ENCODE measurements at regions not wholly inside any gene's neighbourhood (a gene's known extent, or its start where the extent isn't known, plus 50 kb on each side); places are given as distances from the start of the nearest gene placed in this dataset.
A peak's percentile ranks its signal among the peaks of the same experiment; 100 is the strongest.

DNA sequence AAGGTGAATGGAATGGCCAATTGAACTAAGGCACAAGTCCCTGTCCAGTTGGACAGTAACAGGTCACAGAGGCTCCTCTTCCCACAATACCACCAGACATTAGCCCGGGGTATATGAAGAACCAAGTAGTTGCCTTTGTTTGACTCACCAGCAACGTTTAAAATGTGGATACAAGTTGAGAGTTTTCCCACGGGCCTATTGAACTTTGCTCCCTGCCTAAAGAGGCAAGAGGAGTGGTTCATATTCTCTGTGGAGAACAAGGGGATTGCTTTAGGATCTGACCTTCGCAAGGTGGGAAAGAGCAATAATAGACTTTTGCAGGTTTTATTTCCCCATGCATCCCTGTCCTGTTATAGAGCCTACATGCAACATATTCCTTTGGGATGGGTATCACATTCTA is 177.2 kb downstream of the POU4F1 start:
- DNase-seq (ENCODE audit: low read depth, low spot score) = no peak

GRCh38 chr13:78420814-78421213 is 182.5 kb downstream of the POU4F1 start:
- DNase-seq (ENCODE audit: low read depth, low spot score) = no peak

DNA sequence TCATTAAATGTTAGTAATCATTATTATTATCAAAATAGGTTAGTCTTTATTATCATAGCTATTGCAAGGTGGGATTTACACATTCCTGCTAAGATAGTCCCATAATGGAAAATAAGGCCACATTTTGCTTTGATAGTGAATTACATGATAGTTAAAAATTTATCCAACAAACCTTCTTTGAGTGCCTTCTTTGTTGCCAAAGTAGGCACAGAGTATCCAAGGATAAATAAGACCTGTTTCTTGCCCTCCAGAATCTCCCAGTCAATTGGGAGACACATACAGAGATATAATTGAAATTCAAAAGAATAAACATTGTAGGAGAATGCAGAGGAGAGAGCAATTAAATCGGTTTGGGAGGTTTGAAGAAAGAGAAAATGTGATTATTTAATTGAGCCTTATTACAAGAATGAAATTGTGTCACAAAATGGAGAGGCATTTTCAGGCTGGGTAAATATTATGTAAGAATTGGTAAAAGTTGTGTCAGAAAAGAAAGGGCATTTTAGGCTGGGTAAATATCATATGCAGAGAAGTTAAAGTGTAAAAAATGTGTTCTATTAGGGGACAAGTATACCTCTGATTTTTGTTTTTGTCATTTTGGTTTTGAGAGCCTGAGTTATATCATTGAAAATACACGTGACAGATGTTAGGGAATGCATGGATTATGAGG is 189.3 kb downstream of the POU4F1 start:
- DNase-seq (ENCODE audit: low read depth, low spot score) = no peak

DNA sequence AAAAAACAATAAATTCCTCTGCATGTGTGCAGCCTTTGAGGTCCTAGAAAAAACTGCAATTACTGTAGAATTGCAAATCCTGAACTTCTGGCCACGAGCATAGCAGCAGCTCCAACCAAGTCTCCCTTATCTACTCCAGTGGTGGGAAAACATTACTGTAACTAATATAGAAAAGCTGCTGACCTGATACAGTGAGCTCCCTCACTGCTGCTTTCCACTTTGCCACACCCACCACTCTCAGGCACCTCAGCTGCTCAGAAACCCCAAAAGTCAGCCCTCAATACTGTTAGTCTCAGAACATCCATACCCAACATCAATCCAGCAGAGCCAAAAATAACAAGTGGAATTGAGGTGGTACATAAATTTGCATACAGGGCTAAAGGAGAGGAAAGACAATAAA is 192.5 kb downstream of the POU4F1 start:
- no peak for DNase-seq (ENCODE audit: low read depth, low spot score)

- DNase-seq (ENCODE audit: low read depth, low spot score) = no peak
Observed at GRCh38 chr13:78410164-78410563, 193.2 kb downstream of the POU4F1 start.

DNA sequence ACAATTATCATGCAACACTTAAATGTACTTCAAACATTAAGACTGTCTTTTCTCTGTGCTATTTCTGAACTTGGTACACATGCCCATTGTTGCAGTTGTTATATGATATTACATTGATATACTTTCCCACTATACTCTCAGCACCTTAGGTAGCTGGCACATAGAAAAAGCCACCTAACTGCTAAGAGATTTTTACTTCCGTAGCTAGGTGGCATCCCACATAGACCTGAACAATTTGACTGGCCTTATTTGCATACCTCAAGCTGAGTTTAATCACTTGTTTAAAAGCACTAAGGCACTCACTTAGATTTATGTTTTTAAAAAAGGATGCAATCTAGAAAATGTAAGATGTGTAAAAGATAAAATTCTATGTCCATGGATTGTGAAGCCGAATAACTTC is 194.2 kb downstream of the POU4F1 start:
- no peak for DNase-seq (ENCODE audit: low read depth, low spot score)

GRCh38 chr13:78404846-78405360 is 198.4 kb downstream of the POU4F1 start:
- no peak for DNase-seq (ENCODE audit: low read depth, low spot score)

DNA sequence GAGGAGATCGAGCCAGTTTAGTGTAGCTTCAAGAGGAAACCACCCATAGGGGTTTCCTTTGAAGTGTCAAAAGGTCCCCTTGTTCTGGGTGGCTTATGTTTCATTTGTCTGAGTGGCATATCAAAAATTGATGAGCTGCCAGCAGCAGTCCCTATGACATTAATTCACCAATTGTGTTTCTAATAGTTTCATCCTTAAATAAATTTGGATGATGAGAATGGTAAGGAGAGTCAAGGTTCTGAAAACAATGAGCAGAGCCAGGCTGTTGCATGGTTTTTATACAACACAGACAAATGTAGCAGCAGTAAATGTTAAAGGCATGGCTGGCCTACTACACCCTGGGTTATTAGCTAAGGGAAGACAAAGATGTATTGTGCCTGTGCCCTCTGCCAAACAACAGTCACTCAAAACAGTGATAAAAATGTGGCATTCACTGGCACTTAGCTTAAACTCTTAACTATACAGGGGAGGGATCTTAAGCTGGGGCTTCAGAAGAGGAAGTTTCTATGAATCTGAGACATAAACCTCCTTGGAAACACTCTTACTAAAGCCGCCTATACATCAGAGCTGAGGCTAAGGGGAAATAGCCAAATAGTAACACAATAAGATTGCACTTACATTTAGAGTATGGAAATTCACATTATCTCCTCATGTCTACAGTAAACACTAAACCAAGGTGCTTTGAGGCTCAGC is 200.5 kb downstream of the POU4F1 start:
- no peak for DNase-seq (ENCODE audit: low read depth, low spot score)

DNA sequence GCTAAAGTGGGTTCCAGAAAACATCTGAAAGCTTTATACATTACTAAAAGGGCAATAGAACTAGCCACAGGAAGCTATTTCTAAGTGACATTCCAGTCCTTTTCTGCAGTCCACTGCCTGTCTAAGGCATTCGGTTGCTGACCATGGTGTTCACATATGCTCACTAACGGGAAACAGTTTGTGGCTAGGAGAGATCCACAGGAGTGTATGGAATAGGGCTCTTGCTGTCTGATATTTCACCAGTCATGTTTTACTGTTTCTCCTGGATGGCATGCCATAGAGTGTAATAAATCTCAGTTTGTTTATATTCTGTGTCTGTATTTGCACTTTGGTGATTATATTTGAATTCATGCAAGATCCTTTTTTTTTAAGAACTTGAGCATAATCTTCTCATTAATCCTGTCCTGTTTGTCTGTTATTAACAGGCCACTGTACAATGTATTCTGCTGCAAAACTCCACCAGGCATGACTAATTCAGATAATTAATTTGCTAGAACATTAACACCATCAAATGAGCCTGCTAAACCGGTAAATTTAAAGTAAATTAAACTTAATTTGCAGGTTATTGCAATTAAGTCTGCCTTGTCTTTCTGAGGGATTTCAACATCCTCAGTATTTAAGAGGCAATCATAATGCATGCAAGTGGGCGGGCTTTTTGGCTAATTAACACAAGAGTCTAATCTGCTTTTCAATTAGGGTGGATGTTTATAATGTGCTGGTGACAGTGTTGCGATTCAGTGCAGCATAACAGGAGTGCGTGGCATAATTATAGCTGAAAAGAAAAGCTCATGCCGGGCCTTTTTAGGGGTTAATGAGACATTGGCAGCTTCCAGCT is 201.3 kb downstream of the POU4F1 start:
- peak; percentile 5 for DNase-seq (ENCODE audit: low read depth, low spot score)

DNA sequence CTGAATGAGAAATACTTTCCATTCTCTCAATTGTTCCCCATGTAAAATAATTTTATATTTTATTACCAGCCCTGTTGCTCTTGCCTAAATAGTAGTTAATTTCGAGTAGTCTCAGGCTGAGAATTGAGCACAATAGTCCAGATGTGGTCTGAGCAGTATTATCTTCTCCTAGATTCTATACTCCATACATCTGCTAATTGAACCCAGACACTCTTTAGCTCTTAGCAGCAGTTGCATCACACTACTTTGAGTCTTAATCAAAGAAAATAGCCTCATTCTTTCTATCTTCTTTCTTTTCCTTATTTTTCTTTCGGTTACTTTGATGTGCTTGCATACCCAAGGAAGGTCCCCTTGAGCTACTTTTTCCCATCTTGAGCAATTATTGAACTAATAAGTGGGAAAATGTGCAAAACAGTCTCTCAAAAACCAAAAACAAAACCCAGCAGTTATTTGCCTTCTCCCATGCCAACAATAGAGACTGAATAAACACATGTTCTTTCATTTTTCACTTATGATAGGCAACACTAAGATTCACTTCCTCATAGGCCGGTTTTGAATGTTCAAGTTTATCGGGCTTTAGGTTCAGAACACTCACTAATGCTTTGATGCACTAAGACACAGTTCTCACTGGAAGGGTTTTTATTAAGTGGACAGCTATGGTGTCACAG is 204.5 kb downstream of the POU4F1 start:
- no peak for DNase-seq (ENCODE audit: low read depth, low spot score)

- DNase-seq (ENCODE audit: low read depth, low spot score) = no peak
Observed at GRCh38 chr13:78393286-78394142, 209.8 kb downstream of the POU4F1 start.

DNA sequence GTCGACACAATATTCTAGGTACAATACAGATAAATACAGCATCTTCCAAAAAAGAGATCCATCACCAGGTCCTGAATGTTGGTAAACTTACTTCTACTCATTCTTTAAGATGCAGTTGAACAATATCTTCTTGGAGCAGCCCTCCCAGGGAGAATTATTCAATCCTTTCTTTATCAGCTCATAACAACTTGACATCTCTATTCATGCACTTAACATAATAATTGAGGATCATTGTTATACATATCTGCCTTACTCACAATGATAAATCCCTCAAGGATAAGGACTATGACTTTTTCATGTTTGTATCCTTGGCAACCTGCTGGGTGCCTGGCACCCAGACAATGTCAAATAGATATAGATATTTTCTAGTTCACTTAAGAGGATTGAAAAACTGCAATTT is 219.5 kb downstream of the POU4F1 start:
- DNase-seq (ENCODE audit: low read depth, low spot score) = no peak

DNA sequence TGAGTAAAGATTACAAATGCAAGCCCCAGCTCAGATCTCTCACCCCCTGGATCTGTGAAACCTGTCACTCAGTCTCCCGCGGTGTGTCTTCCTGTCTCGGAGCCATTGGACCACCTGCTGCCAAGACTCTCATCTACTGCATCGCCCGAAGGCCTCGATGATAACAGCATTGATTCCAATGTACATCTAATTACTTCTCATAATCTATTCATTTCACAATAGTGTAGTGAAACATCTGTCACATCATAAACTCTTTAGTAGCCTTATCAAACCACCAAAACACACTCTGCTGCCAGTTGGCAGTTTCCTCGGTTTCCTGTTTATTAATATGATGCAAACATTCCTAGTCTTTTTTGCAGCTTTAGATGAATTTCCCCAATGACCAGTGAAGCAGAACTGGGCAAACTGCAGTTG is 220.3 kb downstream of the POU4F1 start:
- no peak for DNase-seq (ENCODE audit: low read depth, low spot score)

- DNase-seq (ENCODE audit: low read depth, low spot score) = no peak
Observed at GRCh38 chr13:78382491-78382890, 220.9 kb downstream of the POU4F1 start.

GRCh38 chr13:78376822-78377221 is 226.5 kb downstream of the POU4F1 start:
- DNase-seq (ENCODE audit: low read depth, low spot score) = no peak

- no peak for DNase-seq (ENCODE audit: low read depth, low spot score)
Observed at GRCh38 chr13:78376033-78376432, 227.3 kb downstream of the POU4F1 start.

- no peak for DNase-seq (ENCODE audit: low read depth, low spot score)
Observed at GRCh38 chr13:78372581-78372980, 230.8 kb downstream of the POU4F1 start.

GRCh38 chr13:78370231-78370630 is 233.1 kb downstream of the POU4F1 start:
- no peak for DNase-seq (ENCODE audit: low read depth, low spot score)

DNA sequence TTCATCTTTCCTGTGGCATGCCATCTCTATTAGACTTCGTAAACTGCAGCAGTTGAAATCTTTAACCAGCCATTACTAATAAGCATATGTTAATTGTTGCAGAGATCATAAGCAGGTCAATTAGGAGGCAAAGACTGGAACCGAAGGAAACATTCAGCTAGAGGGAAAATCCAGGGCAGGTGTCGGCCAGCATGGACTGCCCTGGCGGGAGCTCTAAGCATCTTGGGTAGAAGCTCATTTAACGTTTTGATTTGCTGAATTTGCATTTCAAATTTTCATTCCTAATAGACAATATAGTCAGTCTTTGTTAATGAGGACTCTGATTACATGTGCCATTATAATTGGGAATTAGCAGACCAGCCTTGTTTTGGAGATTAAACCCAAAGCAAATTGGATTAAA is 238.6 kb downstream of the POU4F1 start:
- DNase-seq (ENCODE audit: low read depth, low spot score) = no peak

GRCh38 chr13:78341032-78341431 is 262.3 kb downstream of the POU4F1 start:
- DNase-seq (ENCODE audit: low read depth, low spot score) = no peak

GRCh38 chr13:78339927-78340326 is 263.4 kb downstream of the POU4F1 start:
- DNase-seq (ENCODE audit: low read depth, low spot score) = no peak
